ENCODE measurements at regions not wholly inside any gene's neighbourhood (a gene's known extent, or its start where the extent isn't known, plus 50 kb on each side); places are given as distances from the start of the nearest gene placed in this dataset.

DNA sequence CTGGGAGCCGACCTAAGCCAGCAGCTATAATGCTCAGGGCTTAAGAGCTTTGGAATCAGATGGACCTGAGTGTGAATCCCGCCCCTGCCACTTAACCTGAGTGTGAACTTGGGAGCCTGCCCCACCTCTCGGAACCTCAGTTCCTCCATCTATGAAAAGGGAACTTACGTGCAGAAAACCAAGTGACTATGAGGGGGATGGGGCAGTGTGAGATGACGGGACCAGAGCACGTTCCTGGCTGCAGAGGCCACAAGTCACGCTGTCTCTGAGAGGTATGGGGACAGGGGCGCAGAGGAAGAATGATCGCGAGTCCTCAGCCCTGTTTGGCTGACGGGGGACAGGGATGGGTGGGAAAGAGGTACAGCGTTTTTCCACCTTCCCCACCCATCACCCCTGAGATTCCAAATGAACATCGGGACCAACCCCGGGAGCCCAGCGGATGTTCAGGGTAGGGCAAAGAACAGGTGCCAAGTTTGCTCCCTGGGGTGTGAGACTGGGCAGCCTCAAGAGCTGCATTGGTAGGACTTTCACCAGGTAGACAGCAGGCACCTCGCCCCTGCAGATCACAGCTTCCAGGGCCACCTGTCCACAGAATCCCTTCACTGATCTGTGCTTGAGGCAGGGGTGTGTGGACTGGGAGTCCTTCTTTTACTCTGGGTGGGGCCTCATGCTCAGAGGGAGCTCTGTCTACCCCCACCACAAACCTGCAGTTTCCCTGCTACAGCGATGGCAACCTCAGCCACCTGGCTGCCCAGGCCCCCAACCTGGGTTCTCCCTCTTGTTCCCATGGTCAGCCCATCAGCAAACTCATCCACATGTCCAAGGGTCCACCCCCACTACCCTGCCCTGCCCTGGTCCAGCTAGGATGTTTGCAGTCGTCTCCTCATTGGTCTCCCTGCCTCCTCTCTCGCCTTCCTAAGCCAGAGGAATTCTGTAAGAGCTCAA is 85.8 kb downstream of the CEBPB start:
- dilution Hi-C loops (cut with MboI; ENCODE audit: extremely low pct_ligation_motif_present, low sequenced_read_pairs): no loop called here
- Histone ChIP-seq H3K27ac (ENCODE audit: insufficient read depth, low read depth, low read length) (no peak overlapping the region), H3K79me2 (ENCODE audit: control insufficient read depth, insufficient read depth, low read length) (no peaks in the 10 kb centered on the region), H3K4me2 (ENCODE audit: insufficient read depth, low read length) (no peak overlapping the region), H3K4me1 (ENCODE audit: control insufficient read depth, extremely low read depth, insufficient read depth, low read length) (no peaks in the 10 kb centered on the region), H2AFZ (ENCODE audit: low read depth, low read length) (no peak overlapping the region), H3K9me1 (replicated peaks; ENCODE audit: control insufficient read depth, extremely low read depth, insufficient read depth, low read length) (no peaks in the 10 kb centered on the region), H3K4me3 (replicated peaks in 1 of 3; ENCODE audit: insufficient read depth in 1 of 3, low read depth in 1 of 3, low read length in 3 of 3) (no peak overlapping the region), H3K9ac (replicated peaks; ENCODE audit: extremely low read depth, insufficient read depth, low read length) (no peak overlapping the region), H3K9me3 (replicated peaks; ENCODE audit: control insufficient read depth, insufficient read depth, low read length) (no peaks in the 10 kb centered on the region), H3K27me3 (ENCODE audit: control insufficient read depth in 2 of 2, insufficient read depth in 2 of 2, low read length in 2 of 2) (no peaks in the 10 kb centered on the region), H4K20me1 (replicated peaks; ENCODE audit: control insufficient read depth, extremely low read depth, insufficient read depth, low read length) (no peaks in the 10 kb centered on the region), H3K36me3 (ENCODE audit: control insufficient read depth in 2 of 2, extremely low read depth in 1 of 2, insufficient read depth in 2 of 2, low read length in 2 of 2) (no peaks in the 10 kb centered on the region)
- CTCF ChIA-PET: interaction anchor here (1.0 kb wide), 1 partner anchor 20 kb away, joined by 3 read pairs; no protein-coding TSS in a partner anchor
- no peak for FAIRE-seq
- intact Hi-C loops (cut with micrococcal nuclease): no loop called here
- POLR2A ChIA-PET: no interaction called here
- TF ChIP-seq POLR2A (IDR thresholded peaks at IDR 0.05; ENCODE audit: low read depth, low read length) (no peak), FOS (IDR thresholded peaks at IDR 0.05; ENCODE audit: borderline replicate concordance, insufficient read depth, low read length) (no peak)
- DNase-seq (ENCODE audit: low read depth, low spot score): no peak
- no TSS peak for BruUV-seq (replicated peaks)

DNA sequence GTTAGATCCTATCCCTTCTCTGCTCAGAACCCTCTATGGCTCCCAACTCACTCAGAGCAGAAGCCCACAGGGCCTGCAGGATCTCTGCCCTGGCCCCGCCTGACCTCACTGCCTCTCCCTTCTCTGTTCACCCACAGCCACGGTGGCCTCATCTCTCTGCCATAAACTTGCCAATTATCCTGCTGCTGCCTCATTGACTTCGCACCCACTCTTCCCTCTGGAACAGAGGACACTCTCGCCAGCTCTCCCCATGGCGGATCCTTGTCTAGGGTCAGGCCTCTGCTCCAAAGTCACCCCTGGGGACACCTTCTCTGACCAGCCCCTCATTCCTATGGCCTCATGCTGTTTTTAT is 86.4 kb downstream of the CEBPB start:
- dilution Hi-C loops (cut with MboI; ENCODE audit: extremely low pct_ligation_motif_present, low sequenced_read_pairs): no loop called here
- Histone ChIP-seq H3K9me3 (replicated peaks; ENCODE audit: control insufficient read depth, insufficient read depth, low read length) (no peaks in the 10 kb centered on the region), H3K4me2 (ENCODE audit: insufficient read depth, low read length) (no peak overlapping the region), H3K36me3 (ENCODE audit: control insufficient read depth in 2 of 2, extremely low read depth in 1 of 2, insufficient read depth in 2 of 2, low read length in 2 of 2) (no peaks in the 10 kb centered on the region), H3K4me3 (replicated peaks in 1 of 3; ENCODE audit: insufficient read depth in 1 of 3, low read depth in 1 of 3, low read length in 3 of 3) (no peak overlapping the region), H3K27ac (ENCODE audit: insufficient read depth, low read depth, low read length) (no peak overlapping the region), H4K20me1 (replicated peaks; ENCODE audit: control insufficient read depth, extremely low read depth, insufficient read depth, low read length) (no peaks in the 10 kb centered on the region), H2AFZ (ENCODE audit: low read depth, low read length) (no peak overlapping the region), H3K4me1 (ENCODE audit: control insufficient read depth, extremely low read depth, insufficient read depth, low read length) (no peaks in the 10 kb centered on the region), H3K9ac (replicated peaks; ENCODE audit: extremely low read depth, insufficient read depth, low read length) (no peak overlapping the region), H3K27me3 (ENCODE audit: control insufficient read depth in 2 of 2, insufficient read depth in 2 of 2, low read length in 2 of 2) (no peaks in the 10 kb centered on the region), H3K79me2 (ENCODE audit: control insufficient read depth, insufficient read depth, low read length) (no peaks in the 10 kb centered on the region), H3K9me1 (replicated peaks; ENCODE audit: control insufficient read depth, extremely low read depth, insufficient read depth, low read length) (no peaks in the 10 kb centered on the region)
- no peak for FAIRE-seq
- no peak for DNase-seq (ENCODE audit: low read depth, low spot score)
- CTCF ChIA-PET: no interaction called here
- TF ChIP-seq, protein P1, sequence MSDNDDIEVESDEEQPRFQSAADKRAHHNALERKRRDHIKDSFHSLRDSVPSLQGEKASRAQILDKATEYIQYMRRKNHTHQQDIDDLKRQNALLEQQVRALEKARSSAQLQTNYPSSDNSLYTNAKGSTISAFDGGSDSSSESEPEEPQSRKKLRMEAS (IDR thresholded peaks at IDR 0.05; ENCODE audit: insufficient read depth, insufficient read length): no peak
- TF ChIP-seq GATA2 (IDR thresholded peaks at IDR 0.05; ENCODE audit: insufficient read depth, insufficient read length, low read depth, low read length): no peak
- no TSS peak for BruUV-seq (replicated peaks)
- intact Hi-C loops (cut with micrococcal nuclease): no loop called here
- POLR2A ChIA-PET: no interaction called here

All from endothelial cell of umbilical vein (primary cell).